NCI-H2196 (cell line): ENCODE measurements at regions not wholly inside any gene's neighbourhood (a gene's known extent, or its start where the extent isn't known, plus 50 kb on each side); places are given as distances from the start of the nearest gene placed in this dataset.
"Not testable (repeated sequence)": the region's sequence is repeated elsewhere in the genome, so short reads cannot be mapped to it uniquely, and the experiment has no call there.

Experiments
- DNase-seq: peaks from one replicate; lab custom pipeline; 2025; ENCODE audit not compliant: unreplicated experiment; lab: John Stamatoyannopoulos, UW

- no peak for DNase-seq
Measured at GRCh38 chr18:79579807-79580497, 99.7 kb upstream of the CTDP1 start.

- no peak for DNase-seq
Measured at GRCh38 chr18:79580498-79581171, 99.0 kb upstream of the CTDP1 start.

- no peak for DNase-seq
Measured at GRCh38 chr18:79581406-79581805, 98.2 kb upstream of the CTDP1 start.

- no peak for DNase-seq
Measured at GRCh38 chr18:79581911-79582310, 97.7 kb upstream of the CTDP1 start.

GRCh38 chr18:79582978-79583377 lies 96.6 kb upstream of the CTDP1 start:
- no peak for DNase-seq

GRCh38 chr18:79583426-79583825 lies 96.2 kb upstream of the CTDP1 start:
- DNase-seq, result no peak

DNA sequence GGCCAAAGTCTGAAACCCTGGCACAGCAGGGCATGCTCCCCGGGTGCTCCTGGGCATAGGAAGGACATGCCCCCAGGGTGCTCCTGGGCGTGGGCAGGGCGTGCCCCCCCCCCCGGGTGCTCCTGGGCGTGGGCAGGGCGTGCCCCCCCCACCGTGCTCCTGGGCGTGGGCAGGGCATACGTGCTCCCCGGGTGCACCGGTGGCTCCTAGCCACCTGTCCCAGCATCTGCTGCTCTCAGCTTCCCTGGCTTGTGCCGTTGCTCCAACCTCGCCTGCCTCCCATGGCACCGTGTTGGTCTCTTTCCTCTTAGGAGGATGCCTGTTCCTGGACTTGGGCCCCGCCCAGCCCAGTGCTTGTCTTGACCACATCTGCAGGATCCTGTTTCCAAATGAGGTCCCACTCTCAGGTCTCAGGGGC lies 95.6 kb upstream of the CTDP1 start:
- DNase-seq, result no peak

GRCh38 chr18:79584491-79585394 lies 94.9 kb upstream of the CTDP1 start:
- no peak for DNase-seq

GRCh38 chr18:79585395-79586370 lies 93.9 kb upstream of the CTDP1 start:
- no peak for DNase-seq

DNA sequence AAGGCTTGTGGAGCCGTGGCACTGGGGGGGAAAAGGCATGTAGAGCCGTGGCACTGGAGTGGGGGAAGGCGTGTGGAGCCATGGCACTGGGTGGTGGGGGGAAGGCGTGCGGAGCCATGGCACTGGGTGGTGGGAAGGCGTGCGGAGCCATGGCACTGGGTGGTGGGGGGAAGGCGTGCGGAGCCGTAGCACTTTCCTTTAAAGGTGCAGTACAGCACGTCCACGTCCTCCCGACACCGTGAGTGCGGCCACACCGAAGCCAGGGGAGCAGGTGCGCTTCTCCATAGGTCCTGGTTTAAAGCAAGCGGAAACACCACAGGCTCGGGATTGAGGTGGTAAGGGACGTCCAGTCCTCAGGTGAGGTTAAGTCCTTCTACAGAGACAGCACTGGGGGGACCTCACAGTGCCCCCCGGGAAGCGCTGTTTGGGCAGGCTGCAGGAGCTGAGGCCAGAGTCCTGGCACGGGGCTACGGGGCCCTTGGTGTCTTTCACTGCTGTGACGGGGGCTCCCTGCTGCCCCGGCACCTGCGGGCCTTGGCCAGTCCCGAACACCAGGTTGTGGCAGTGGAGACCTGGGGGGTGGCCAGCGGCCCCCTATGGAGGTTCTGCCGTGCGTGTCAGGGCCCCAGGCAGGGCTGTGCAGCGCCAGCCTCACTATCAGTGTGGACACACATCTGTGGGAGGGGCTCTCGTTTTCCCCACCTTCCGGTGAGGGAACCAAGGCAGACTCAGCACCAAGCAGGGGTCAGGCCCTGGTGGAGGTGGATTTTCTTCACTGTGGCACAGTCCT lies 93.0 kb upstream of the CTDP1 start:
- no peak for DNase-seq

GRCh38 chr18:79587226-79587741 lies 92.3 kb upstream of the CTDP1 start:
- DNase-seq, result no peak

DNA sequence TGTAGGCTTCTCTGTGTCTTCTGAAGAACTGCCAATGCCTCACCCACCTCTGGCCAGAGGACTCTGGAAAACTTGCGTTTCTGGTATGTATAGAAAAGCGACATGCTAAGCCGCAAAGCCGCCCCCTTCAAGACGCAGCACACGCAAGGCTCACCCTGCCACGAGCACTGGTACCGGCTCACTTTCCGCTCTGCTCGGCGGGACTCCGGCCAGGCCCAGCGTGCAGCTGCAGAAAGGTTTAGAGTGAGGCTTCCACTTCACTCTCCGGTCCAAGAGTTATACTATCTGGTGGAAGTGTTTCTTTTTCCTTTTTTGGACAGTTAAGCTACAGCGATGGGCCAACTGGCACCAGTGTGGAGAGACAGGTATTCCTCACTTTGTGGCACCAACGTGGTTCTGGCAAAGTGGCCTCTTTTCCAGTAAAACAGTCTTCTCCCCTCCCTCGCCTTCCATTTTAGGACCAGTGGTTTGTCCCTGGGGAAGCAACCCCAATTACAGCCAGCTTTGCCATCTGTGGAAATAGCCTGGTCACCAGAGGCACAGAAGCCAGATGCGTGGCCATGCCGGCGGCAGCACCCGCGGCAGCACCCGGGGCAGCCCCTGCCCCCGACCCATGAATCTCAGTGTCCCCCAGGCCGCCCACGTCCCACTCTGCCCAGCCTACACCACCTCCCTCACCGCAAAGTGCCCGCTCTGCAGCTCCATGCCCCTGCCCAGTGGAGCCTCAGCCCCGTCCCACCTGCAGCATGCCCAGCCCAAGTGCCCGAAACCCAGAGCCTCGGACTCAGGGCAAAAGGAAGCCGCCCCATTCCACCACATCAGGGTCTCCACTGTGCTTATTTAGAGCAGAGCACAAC lies 91.6 kb upstream of the CTDP1 start:
- DNase-seq, result no peak

GRCh38 chr18:79588636-79589481 lies 90.7 kb upstream of the CTDP1 start:
- peak; percentile 48 for DNase-seq

DNA sequence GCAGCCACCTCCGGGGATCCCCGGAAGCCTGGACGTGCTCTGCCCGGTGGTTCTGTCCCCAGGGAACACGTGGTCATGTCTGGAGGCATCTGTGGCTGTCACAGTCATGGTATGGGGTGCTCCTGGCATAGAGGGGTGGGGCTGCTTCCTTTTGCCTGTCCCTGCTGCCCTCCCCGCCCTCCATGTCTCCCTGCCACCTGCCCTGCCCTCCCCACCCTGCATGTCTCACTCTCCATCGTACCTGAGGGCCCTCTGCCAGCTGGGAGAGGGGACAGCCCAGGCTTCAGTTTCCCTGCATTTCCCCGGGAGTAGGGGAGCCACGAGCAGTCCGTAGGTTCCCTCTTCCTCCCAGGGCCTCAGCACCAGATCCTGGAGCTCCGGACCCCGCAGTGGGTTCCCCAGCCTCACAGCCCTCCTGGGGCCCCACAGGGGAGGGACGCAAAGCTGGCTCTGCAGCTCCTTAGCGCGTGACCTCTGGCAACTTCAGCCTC lies 90.0 kb upstream of the CTDP1 start:
- DNase-seq, result no peak

DNA sequence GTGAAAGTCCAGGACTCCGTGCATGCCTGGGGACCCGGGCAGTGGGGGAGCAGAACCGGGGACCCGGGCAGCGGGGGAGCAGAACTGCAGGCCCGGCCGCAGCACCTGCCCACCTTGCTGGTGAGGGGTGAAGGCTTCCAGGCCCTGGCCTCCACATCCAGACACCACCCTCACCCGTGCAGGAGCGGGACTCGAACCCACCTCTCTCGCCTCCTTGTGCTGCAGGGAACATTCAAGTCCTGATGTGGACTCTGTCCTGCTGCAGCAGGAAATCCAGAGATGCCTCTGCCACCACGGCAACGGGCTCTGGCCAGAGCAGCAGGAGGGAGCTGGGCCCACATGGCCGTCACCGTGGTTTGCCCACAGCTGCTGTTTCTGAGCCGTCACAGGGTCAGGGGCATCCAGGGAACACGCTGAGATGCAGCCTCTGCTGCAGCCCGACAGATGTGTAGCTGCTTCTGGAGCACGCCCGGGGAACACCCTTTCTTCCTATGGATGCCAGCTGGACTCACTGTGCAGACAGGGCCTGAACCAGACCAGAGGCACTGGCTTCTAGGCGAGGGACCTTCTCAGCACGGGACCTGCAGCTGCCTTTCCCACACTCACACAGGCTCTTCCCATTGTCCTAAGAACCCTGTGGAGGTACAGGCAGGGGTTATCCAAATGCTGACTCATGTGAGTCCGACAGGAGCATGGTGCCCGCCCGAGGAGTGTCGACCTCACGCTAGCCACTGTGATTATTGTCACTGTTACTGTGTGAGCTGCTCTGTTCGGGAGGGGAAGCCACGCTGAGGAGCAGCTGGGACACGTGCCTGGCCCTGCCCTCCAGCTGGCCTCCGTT lies 89.2 kb upstream of the CTDP1 start:
- no peak for DNase-seq

DNA sequence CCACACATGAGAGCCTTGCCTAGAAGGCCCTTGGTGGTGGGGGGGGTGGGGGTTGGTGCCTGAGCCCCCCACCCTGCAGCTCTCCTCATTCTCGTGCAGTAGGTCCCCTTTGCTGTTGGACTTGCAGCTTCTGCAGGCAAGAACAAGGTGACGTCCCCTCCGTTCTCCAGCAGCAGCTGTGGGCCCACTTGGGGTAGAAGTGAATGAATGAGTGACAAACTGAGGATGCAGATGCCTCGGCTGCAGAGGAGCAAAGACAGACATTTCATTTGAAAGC lies 88.6 kb upstream of the CTDP1 start:
- DNase-seq, result no peak

GRCh38 chr18:79592684-79593083 lies 86.9 kb upstream of the CTDP1 start:
- not testable (repeated sequence) for DNase-seq
